ENCODE measurements at regions not wholly inside any gene's neighbourhood (a gene's known extent, or its start where the extent isn't known, plus 50 kb on each side); places are given as distances from the start of the nearest gene placed in this dataset.

DNA sequence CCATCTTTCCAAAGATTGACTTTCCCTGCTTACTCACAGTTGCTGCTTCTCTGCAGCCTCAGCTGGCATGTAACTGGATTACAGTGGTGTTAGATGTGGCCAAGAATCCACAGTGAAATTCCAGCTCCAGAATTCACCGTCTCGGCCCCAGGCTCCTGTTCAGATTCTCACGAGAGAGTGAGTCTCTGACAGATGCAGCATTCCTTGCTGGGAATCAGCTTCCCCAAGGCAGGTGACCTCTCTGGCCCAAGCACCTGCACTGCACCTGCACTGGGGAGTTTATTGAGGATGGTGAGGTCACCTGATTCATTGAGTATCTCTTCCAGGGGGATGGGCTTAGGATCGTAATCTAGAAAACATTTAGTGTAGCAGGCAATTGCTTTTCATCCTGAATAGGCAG is 600.5 kb upstream of the RBFOX1 start:
- CTCF ChIA-PET: no interaction called here
- H3K4me3 ChIP-seq (replicated peaks in 1 of 3; ENCODE audit: insufficient read depth in 1 of 3, low read depth in 1 of 3, low read length in 3 of 3): no peak overlapping the region
- dilution Hi-C loops (cut with MboI; ENCODE audit: extremely low pct_ligation_motif_present, low sequenced_read_pairs) (no loop called here), intact Hi-C loops (cut with micrococcal nuclease) (no loop called here)
- H3K9me1 ChIP-seq (replicated peaks; ENCODE audit: control insufficient read depth, extremely low read depth, insufficient read depth, low read length): no peaks in the 10 kb centered on the region
- DNase-seq (ENCODE audit: low read depth, low spot score) (no peak), FAIRE-seq (no peak)
- peaks cover 6% of the 10 kb centered on the region for H3K9me3 ChIP-seq (replicated peaks; ENCODE audit: control insufficient read depth, insufficient read depth, low read length)
- TF ChIP-seq FOS (IDR thresholded peaks at IDR 0.05; ENCODE audit: borderline replicate concordance, insufficient read depth, low read length): no peak
- no peak for TF ChIP-seq POLR2A (IDR thresholded peaks at IDR 0.05; ENCODE audit: low read depth, low read length)
- TF ChIP-seq MAX (IDR thresholded peaks at IDR 0.05; ENCODE audit: insufficient read depth, insufficient read length): no peak
- no peak overlapping the region for H3K27ac ChIP-seq (ENCODE audit: insufficient read depth, low read depth, low read length)
- H2AFZ ChIP-seq (ENCODE audit: low read depth, low read length): no peak overlapping the region
- POLR2A ChIA-PET: no interaction called here
- H3K79me2 ChIP-seq (ENCODE audit: control insufficient read depth, insufficient read depth, low read length): no peaks in the 10 kb centered on the region
- H3K27me3 ChIP-seq (ENCODE audit: control insufficient read depth in 2 of 2, insufficient read depth in 2 of 2, low read length in 2 of 2): no peaks in the 10 kb centered on the region
- no peaks in the 10 kb centered on the region for H3K4me1 ChIP-seq (ENCODE audit: control insufficient read depth, extremely low read depth, insufficient read depth, low read length)
- H3K36me3 ChIP-seq (ENCODE audit: control insufficient read depth in 2 of 2, extremely low read depth in 1 of 2, insufficient read depth in 2 of 2, low read length in 2 of 2): no peaks in the 10 kb centered on the region
- H3K9ac ChIP-seq (replicated peaks; ENCODE audit: extremely low read depth, insufficient read depth, low read length): no peak overlapping the region
- H3K4me2 ChIP-seq (ENCODE audit: insufficient read depth, low read length): no peak overlapping the region
- BruUV-seq (replicated peaks): no TSS peak
- no peaks in the 10 kb centered on the region for H4K20me1 ChIP-seq (replicated peaks; ENCODE audit: control insufficient read depth, extremely low read depth, insufficient read depth, low read length)

DNA sequence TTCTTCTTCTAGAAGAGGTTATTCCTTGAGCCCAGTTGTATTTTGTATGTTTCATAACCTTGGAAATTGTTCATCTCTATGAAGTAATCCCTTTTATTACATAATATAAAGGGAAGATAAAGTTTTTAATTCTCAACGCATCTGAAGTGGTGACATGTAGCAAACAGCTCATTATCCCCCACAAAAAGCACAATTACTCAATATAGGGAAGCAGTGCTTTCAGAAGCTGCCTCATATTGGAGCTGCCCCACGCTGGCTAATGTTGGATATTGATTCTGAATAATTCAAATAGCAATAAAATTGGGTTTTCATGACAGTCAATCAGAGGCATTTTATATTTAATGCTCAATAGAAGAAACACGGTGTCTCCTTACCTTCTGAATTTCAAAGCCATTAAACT is 604.3 kb upstream of the RBFOX1 start:
- no peak overlapping the region for H2AFZ ChIP-seq (ENCODE audit: low read depth, low read length)
- H3K9me1 ChIP-seq (replicated peaks; ENCODE audit: control insufficient read depth, extremely low read depth, insufficient read depth, low read length): no peaks in the 10 kb centered on the region
- CTCF ChIA-PET: no interaction called here
- no peak overlapping the region for H3K27ac ChIP-seq (ENCODE audit: insufficient read depth, low read depth, low read length)
- H4K20me1 ChIP-seq (replicated peaks; ENCODE audit: control insufficient read depth, extremely low read depth, insufficient read depth, low read length): no peaks in the 10 kb centered on the region
- TF ChIP-seq EZH2 (IDR thresholded peaks at IDR 0.05; ENCODE audit: borderline replicate concordance, low read depth, low read length, severe bottlenecking) (no peak), MAX (IDR thresholded peaks at IDR 0.05; ENCODE audit: insufficient read depth, insufficient read length) (no peak), JUN (IDR thresholded peaks at IDR 0.05; ENCODE audit: borderline replicate concordance, insufficient read depth, insufficient read length, low read depth) (no peak), POLR2AphosphoS5 (IDR thresholded peaks at IDR 0.05; ENCODE audit: insufficient read depth, low read depth, low read length) (no peak), GATA2 (IDR thresholded peaks at IDR 0.05; ENCODE audit: insufficient read depth, insufficient read length, low read depth, low read length) (no peak), MYC (IDR thresholded peaks at IDR 0.05; ENCODE audit: low read depth, low read length) (no peak), POLR2A (IDR thresholded peaks at IDR 0.05; ENCODE audit: low read depth, low read length) (no peak), FOS (IDR thresholded peaks at IDR 0.05; ENCODE audit: borderline replicate concordance, insufficient read depth, low read length) (no peak)
- TF ChIP-seq, protein P1, sequence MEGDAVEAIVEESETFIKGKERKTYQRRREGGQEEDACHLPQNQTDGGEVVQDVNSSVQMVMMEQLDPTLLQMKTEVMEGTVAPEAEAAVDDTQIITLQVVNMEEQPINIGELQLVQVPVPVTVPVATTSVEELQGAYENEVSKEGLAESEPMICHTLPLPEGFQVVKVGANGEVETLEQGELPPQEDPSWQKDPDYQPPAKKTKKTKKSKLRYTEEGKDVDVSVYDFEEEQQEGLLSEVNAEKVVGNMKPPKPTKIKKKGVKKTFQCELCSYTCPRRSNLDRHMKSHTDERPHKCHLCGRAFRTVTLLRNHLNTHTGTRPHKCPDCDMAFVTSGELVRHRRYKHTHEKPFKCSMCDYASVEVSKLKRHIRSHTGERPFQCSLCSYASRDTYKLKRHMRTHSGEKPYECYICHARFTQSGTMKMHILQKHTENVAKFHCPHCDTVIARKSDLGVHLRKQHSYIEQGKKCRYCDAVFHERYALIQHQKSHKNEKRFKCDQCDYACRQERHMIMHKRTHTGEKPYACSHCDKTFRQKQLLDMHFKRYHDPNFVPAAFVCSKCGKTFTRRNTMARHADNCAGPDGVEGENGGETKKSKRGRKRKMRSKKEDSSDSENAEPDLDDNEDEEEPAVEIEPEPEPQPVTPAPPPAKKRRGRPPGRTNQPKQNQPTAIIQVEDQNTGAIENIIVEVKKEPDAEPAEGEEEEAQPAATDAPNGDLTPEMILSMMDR (IDR thresholded peaks at IDR 0.05; ENCODE audit: extremely low read depth in 1 of 2, insufficient read depth in 1 of 2, low read depth in 1 of 2, low read length in 2 of 2): no peak
- no peak overlapping the region for H3K4me2 ChIP-seq (ENCODE audit: insufficient read depth, low read length)
- dilution Hi-C loops (cut with MboI; ENCODE audit: extremely low pct_ligation_motif_present, low sequenced_read_pairs) (no loop called here), intact Hi-C loops (cut with micrococcal nuclease) (no loop called here)
- no TSS peak for BruUV-seq (replicated peaks)
- DNase-seq (ENCODE audit: low read depth, low spot score) (no peak), FAIRE-seq (no peak)
- no peak overlapping the region for H3K9ac ChIP-seq (replicated peaks; ENCODE audit: extremely low read depth, insufficient read depth, low read length)
- POLR2A ChIA-PET: no interaction called here
- H3K79me2 ChIP-seq (ENCODE audit: control insufficient read depth, insufficient read depth, low read length): no peaks in the 10 kb centered on the region
- peaks cover 6% of the 10 kb centered on the region for H3K9me3 ChIP-seq (replicated peaks; ENCODE audit: control insufficient read depth, insufficient read depth, low read length)
- no peaks in the 10 kb centered on the region for H3K4me1 ChIP-seq (ENCODE audit: control insufficient read depth, extremely low read depth, insufficient read depth, low read length)
- no peaks in the 10 kb centered on the region for H3K27me3 ChIP-seq (ENCODE audit: control insufficient read depth in 2 of 2, insufficient read depth in 2 of 2, low read length in 2 of 2)
- H3K4me3 ChIP-seq (replicated peaks in 1 of 3; ENCODE audit: insufficient read depth in 1 of 3, low read depth in 1 of 3, low read length in 3 of 3): no peak overlapping the region
- no peaks in the 10 kb centered on the region for H3K36me3 ChIP-seq (ENCODE audit: control insufficient read depth in 2 of 2, extremely low read depth in 1 of 2, insufficient read depth in 2 of 2, low read length in 2 of 2)
